ENCODE measurements at regions not wholly inside any gene's neighbourhood (a gene's known extent, or its start where the extent isn't known, plus 50 kb on each side); places are given as distances from the start of the nearest gene placed in this dataset.
"Not testable (repeated sequence)": the region's sequence is repeated elsewhere in the genome, so short reads cannot be mapped to it uniquely, and the experiment has no call there.

- not testable (repeated sequence) for TF ChIP-seq CTCF, POLR2A (IDR thresholded peaks at IDR 0.05)
These were observed 370.0 kb downstream of the LRATD1 start for GRCh38 chr2:15002519-15002918.
